ENCODE measurements at regions not wholly inside any gene's neighbourhood (a gene's known extent, or its start where the extent isn't known, plus 50 kb on each side); places are given as distances from the start of the nearest gene placed in this dataset.

DNA sequence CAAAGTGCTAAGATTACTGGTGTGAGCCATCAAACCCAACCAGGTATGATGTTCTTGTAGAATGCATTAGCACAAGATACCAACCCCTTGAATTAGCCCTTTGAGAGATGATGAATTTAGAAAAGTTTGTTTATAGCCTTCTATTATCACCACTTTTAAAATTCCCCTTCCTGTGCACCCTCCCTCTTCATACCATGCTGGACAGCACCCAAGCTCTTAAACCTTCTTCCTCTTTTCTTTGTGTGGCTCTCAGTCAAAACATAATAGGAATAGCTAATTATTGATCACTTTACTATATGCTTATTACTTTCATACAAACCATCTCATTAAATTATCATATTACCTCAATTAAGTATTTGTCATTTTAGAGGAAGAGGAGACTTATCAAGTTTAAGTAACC is 87.6 kb upstream of the TMED7 start:
- DNase-seq (ENCODE audit: low spot score): no peak
- no peak overlapping the region for H3K4me3 ChIP-seq
- TF ChIP-seq, protein P1, sequence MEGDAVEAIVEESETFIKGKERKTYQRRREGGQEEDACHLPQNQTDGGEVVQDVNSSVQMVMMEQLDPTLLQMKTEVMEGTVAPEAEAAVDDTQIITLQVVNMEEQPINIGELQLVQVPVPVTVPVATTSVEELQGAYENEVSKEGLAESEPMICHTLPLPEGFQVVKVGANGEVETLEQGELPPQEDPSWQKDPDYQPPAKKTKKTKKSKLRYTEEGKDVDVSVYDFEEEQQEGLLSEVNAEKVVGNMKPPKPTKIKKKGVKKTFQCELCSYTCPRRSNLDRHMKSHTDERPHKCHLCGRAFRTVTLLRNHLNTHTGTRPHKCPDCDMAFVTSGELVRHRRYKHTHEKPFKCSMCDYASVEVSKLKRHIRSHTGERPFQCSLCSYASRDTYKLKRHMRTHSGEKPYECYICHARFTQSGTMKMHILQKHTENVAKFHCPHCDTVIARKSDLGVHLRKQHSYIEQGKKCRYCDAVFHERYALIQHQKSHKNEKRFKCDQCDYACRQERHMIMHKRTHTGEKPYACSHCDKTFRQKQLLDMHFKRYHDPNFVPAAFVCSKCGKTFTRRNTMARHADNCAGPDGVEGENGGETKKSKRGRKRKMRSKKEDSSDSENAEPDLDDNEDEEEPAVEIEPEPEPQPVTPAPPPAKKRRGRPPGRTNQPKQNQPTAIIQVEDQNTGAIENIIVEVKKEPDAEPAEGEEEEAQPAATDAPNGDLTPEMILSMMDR (IDR thresholded peaks at IDR 0.05): no peak
- no peak overlapping the region for H3K27ac ChIP-seq

DNA sequence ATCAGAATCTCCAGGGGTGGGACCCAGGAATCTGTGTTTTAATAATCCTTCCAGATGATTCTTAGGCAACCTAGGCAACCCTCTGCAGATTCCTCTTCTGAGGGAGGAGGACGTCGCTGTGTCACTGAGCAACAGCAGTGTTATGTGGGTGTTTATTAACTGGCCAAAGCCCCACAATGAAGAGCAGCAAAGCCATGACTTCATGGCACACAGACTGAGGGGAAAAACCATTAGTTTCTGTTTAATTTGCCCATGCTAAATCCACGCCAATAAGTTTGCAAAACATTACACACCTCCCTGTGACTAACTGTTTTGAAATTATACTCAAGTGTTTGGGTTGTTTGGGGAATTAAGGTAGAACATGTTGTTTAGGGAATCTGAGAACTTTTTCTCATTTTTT is 83.7 kb upstream of the TMED7 start:
- TF ChIP-seq, protein P1 (IDR thresholded peaks at IDR 0.05): no peak
- H3K27ac ChIP-seq: peak overlapping the region in 1 of 2 donors; percentile 13
- no peak overlapping the region for H3K4me3 ChIP-seq
- DNase-seq (ENCODE audit: low spot score): no peak

DNA sequence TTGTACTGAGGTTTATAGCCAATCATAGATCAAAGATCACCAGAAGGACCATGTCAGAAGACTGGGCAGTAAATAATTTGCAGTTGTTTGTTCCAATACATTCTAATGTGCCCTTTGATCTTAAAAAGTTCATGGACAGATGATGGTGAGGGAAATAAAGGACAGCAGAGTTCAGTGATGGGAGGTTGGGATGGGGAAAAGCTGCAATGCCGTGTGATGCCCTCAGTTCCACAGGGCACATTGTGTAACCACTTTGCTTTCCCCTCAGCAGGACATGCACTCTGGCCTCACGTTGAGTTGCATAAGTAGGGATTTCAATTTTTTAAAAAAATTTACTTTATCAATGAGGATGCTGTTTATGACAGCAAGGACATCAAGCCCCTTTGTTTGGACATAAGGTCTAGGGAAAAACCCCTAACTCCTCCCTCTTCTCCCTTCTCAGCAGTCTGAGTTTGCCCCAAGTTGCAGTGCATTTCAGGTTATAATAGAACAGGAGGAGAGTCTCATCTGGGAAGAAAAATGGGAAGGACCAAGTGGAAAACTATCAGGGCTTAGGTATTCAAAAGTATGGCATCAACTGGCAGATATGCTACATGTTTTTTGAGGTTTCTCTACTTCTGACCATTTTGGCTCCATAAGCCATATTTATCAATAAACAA is 83.1 kb upstream of the TMED7 start:
- Histone ChIP-seq H3K27ac (peak overlapping the region in 1 of 2 donors; percentile 13), H3K4me3 (no peak overlapping the region)
- TF ChIP-seq, protein P1 (IDR thresholded peaks at IDR 0.05): no peak
- no peak for DNase-seq (ENCODE audit: low spot score)

DNA sequence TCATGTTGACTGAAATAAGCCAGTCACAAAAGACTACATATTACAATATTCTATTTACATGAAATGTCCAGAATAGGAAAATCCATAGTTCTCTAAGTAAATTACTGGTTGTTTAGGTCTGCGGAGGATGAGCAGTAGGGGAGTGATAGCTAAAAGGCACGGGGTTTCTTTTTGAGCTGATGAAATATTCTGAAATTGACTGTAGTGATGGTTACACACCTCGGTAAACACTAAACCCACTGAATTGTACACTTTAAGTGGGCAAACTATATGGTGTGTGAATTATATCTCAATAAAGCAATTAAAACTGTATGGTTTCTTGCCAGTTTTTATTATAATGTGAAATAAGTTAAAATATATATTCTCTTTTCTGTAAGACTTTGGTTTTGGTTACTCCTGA is 77.7 kb upstream of the TMED7 start:
- H3K4me3 ChIP-seq: no peak overlapping the region
- no peak for DNase-seq (ENCODE audit: low spot score)
- no peak overlapping the region for H3K27ac ChIP-seq
- TF ChIP-seq, protein P1 (IDR thresholded peaks at IDR 0.05): no peak

DNA sequence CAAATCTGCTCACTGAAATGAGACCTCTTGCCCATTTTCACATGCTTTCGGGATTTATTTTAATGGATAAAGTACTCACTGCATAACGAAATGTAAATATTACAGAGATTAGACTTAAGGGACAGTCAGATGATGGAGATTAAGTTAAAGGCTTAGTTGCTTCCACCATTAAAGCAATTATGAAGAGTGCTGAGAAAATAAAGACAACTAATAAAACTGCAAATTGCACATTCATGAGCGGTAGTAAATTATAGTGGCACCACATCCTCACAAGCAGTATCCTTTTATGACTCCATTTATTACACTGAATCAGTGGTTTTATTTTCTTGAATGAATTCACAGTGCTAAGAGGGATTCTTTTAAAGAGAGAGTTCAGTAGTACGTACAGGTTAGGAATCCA is 76.2 kb upstream of the TMED7 start:
- no peak for DNase-seq (ENCODE audit: low spot score)
- TF ChIP-seq, protein P1 (IDR thresholded peaks at IDR 0.05): no peak
- Histone ChIP-seq H3K27ac (no peak overlapping the region), H3K4me3 (no peak overlapping the region)

DNA sequence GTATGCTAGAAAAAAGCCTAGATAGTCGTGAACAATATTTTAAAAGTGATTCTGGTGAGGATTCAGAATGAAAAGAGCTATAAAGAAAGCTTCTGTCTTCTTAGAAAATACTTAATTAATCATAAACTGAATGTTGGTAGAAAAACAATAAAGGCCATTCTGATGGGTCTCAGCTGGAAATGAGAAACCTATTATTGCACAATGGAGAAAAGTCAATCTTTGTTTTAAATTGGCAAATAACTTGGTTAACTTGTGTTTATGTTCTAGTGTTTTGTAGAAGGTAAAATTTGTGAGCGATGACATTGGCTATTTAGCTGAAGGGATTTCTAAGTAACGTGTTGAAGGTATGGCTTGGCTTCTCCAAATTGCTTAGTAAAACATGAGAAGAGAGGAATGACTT is 74.1 kb upstream of the TMED7 start:
- Histone ChIP-seq H3K4me3 (no peak overlapping the region), H3K27ac (no peak overlapping the region)
- TF ChIP-seq, protein P1 (IDR thresholded peaks at IDR 0.05): no peak
- no peak for DNase-seq (ENCODE audit: low spot score)

DNA sequence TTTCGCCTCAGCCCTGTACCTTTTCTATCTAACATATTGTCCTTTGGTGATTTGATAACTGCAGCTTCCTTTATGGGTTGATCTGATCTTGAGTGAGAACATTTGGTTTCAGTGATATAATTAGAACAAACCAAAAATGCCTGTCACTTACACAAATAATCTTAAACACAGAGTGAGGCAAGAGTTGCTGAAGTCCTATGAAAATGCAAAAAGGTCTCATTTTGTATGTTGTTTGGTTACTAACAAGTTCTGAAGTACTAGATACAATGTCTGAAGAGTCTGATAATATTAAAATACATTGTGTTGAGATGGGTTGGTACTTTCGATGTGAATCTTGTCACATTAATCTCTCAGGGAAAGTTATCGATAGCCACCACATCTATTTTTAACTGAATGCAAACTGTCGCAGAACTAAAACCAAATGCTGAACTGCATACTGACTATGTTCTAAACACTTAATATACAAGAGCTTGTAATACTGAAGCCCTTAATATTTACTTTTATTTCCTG is 70.4 kb upstream of the TMED7 start:
- no peak overlapping the region for H3K27ac ChIP-seq
- TF ChIP-seq, protein P1 (IDR thresholded peaks at IDR 0.05): no peak
- DNase-seq (ENCODE audit: low spot score): no peak
- H3K4me3 ChIP-seq: no peak overlapping the region
